Stomach (tissue), 4 donors: ENCODE measurements at regions not wholly inside any gene's neighbourhood (a gene's known extent, or its start where the extent isn't known, plus 50 kb on each side); places are given as distances from the start of the nearest gene placed in this dataset.

Experiments
- CTCF ChIP-seq, 7 experiments: fragments of 450-650 bp in 4 of 7; fragments of 200-600 bp in 3 of 7; sonication (generic) in 3 of 7; IDR thresholded peaks; one replicate each; pipeline ENCODE4 v1.5.1; 2016 to 2019; ENCODE audit warnings: antibody characterized with exemption in 7 of 7, control low read depth in 2 of 7, mild to moderate bottlenecking in 1 of 7
- POLR2A ChIP-seq, 4 donors: fragments of 450-650 bp; IDR thresholded peaks; one replicate each; pipeline ENCODE4 v1.6.1; 2016; ENCODE audit warnings: antibody characterized with exemption in 4 of 4, control low read depth in 2 of 4, mild to moderate bottlenecking in 1 of 4, moderate library complexity in 1 of 4

DNA sequence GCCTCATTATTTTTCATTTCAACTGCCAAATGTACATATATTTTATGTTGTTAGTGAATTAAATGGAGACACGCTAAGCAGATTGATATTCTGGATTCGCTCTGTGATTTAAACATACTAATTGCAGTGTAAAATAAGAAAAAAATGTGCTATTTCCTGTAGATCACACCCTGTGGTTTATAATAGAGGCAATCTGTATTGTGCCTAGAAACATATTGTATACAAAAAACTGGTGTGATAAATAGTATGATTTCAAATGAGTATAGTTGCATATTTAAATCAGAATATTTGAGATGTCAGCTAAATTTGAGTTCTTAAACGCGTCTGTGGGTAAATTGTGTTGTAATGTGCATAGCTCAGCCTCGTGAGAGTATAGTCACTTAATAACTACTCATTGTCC, 643.9 kb downstream of the TBC1D4 start:
- TF ChIP-seq CTCF (IDR thresholded peaks at IDR 0.05) (no peak), POLR2A (IDR thresholded peaks at IDR 0.05) (no peak)
